ENCODE measurements at regions not wholly inside any gene's neighbourhood (a gene's known extent, or its start where the extent isn't known, plus 50 kb on each side); places are given as distances from the start of the nearest gene placed in this dataset.
A peak's percentile ranks its signal among the peaks of the same experiment; 100 is the strongest.

GRCh38 chr6:23174781-23175361, 605.5 kb downstream of the HDGFL1 start:
- intact Hi-C loops (cut with DNase I), result loop anchor here in 1 of 10 donors (5.0 kb wide), 1 partner anchor 1853 kb away; no protein-coding TSS in a partner anchor
- Histone ChIP-seq H3K4me1 (peaks cover 0 to 6% (median 0%) of the 10 kb centered on the region in 9 donors), H3K9me3 (no peaks in the 10 kb centered on the region), H3K4me3 (no peak overlapping the region), H3K27ac (no peak overlapping the region), H3K27me3 (no peaks in the 10 kb centered on the region), H3K36me3 (no peaks in the 10 kb centered on the region)
- 95 to 96% methylated on average over 7 of the region's 7 CpGs for WGBS, 2 donors
- TF ChIP-seq CTCF (IDR thresholded peaks at IDR 0.05), result no peak
- DNase-seq, result no peak
- ATAC-seq, result no peak

GRCh38 chr6:23175391-23175790, 606.0 kb downstream of the HDGFL1 start:
- no peak overlapping the region for H3K4me3 ChIP-seq
- H3K36me3 ChIP-seq, result no peaks in the 10 kb centered on the region
- no peaks in the 10 kb centered on the region for H3K27me3 ChIP-seq
- H3K27ac ChIP-seq, result no peak overlapping the region
- intact Hi-C loops (cut with DNase I), result no loop called here
- ATAC-seq (no peak), DNase-seq (no peak)
- H3K4me1 ChIP-seq, result peaks cover 0 to 6% (median 0%) of the 10 kb centered on the region in 9 donors
- no peaks in the 10 kb centered on the region for H3K9me3 ChIP-seq
- WGBS, 2 donors, result 73 to 77% methylated on average over 2 of the region's 2 CpGs
- no peak for TF ChIP-seq CTCF (IDR thresholded peaks at IDR 0.05)

DNA sequence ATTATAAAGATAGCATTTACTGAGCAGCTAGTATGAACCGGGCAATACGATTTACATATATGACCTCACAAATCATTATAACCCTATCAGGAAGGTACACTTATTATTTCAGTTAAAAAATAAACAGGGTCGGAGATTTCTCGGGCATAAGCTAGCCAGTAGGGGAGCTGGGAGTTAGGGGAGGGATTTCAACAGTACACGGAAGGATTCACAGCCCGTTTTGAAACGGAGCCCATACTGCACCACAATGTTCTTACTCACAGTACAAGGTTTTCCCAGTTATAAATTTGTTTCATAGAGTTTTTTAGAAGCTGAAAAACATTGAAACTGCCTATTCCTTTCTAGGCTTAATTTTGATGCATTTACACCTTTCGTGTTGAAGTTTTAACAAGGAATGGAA, 607.1 kb downstream of the HDGFL1 start:
- TF ChIP-seq CTCF (IDR thresholded peaks at IDR 0.05), result no peak

DNA sequence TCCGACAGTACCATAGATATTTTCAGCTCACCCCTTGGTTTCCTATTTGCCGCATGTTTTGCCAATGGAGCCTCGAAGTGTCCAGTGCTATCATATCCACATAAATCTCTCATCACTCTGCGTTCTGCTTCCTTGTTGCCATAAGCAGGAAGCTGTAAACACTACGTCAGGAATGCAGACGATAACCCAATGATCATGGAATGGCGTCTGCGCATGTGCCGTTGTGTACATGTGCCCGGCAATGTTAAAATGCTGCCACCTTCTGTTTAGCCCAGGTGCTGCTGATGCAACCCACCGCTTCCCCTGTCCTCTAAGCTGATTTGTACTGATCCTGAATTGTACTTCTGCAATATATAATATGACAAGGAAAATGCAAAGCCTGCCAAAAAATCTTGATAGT, 607.5 kb downstream of the HDGFL1 start:
- Histone ChIP-seq H3K4me3 (no peak overlapping the region), H3K36me3 (no peaks in the 10 kb centered on the region), H3K27me3 (no peaks in the 10 kb centered on the region), H3K27ac (no peak overlapping the region), H3K9me3 (no peaks in the 10 kb centered on the region), H3K4me1 (peaks cover 0 to 14% (median 6%) of the 10 kb centered on the region in 9 donors)
- intact Hi-C loops (cut with DNase I), result no loop called here
- DNase-seq (peak in 1 of 2 donors; percentile 8), ATAC-seq (peak in 1 of 8 donors; percentile 20)
- TF ChIP-seq CTCF (IDR thresholded peaks at IDR 0.05), result peak in 4 of 9 donors; percentile 6 to 33 (median 18)
- WGBS, 2 donors, result 45 to 68% methylated on average over 11 of the region's 11 CpGs

More for the DNA sequence above, 607.1 kb downstream of the HDGFL1 start:
- no peak for ATAC-seq
- Histone ChIP-seq H3K27me3 (no peaks in the 10 kb centered on the region), H3K9me3 (no peaks in the 10 kb centered on the region), H3K27ac (no peak overlapping the region), H3K36me3 (no peaks in the 10 kb centered on the region), H3K4me3 (no peak overlapping the region), H3K4me1 (peaks cover 0 to 14% (median 6%) of the 10 kb centered on the region in 9 donors)
- WGBS, 2 donors, result 95 to 96% methylated on average over 8 of the region's 8 CpGs
- intact Hi-C loops (cut with DNase I), result no loop called here
- DNase-seq, result no peak
